KMS-11 (cell line): ENCODE measurements at regions not wholly inside any gene's neighbourhood (a gene's known extent, or its start where the extent isn't known, plus 50 kb on each side); places are given as distances from the start of the nearest gene placed in this dataset.

Experiments
- H2AFZ ChIP-seq: fragments of 200-600 bp; sonication (generic); 2 replicates; pipeline ENCODE4 v1.6.1; 2016; ENCODE audit warnings: antibody characterized with exemption, mixed run types, low read depth
- H3K27ac ChIP-seq: fragments of 200-600 bp; sonication (generic); 2 replicates; pipeline ENCODE4 v1.6.1; 2016; ENCODE audit warnings: mild to moderate bottlenecking, mixed run types
- H3K27me3 ChIP-seq: fragments of 200-600 bp; sonication (generic); 2 replicates; pipeline ENCODE4 v1.6.1; 2017; ENCODE audit warnings: mild to moderate bottlenecking, low read depth, mixed run types, moderate library complexity; ENCODE audit not compliant: insufficient read depth
- H3K36me3 ChIP-seq: fragments of 200-600 bp; sonication (generic); 2 replicates; pipeline ENCODE4 v1.6.1; 2017; ENCODE audit warnings: mild to moderate bottlenecking, mixed run types; ENCODE audit not compliant: insufficient read depth
- H3K4me1 ChIP-seq: fragments of 200-600 bp; sonication (generic); 2 replicates; pipeline ENCODE4 v1.6.1; 2016; ENCODE audit warnings: mild to moderate bottlenecking, low read depth, mixed run types; ENCODE audit not compliant: poor library complexity, severe bottlenecking
- H3K4me2 ChIP-seq: fragments of 200-600 bp; sonication (generic); 2 replicates; pipeline ENCODE4 v1.7.0; 2016; ENCODE audit warnings: mild to moderate bottlenecking, mixed run types
- H3K4me3 ChIP-seq: fragments of 200-600 bp; sonication (generic); IDR thresholded peaks from 2 replicates; pipeline ENCODE4 v1.6.1; 2017; ENCODE audit warnings: low read depth, low read length, mixed read lengths; ENCODE audit not compliant: insufficient read depth
- H3K79me2 ChIP-seq: fragments of 200-600 bp; sonication (generic); 2 replicates; pipeline ENCODE4 v1.6.1; 2016; ENCODE audit warnings: low read depth, mixed run types; ENCODE audit not compliant: insufficient read depth
- H3K9ac ChIP-seq: fragments of 200-600 bp; sonication (generic); 2 replicates; pipeline ENCODE4 v1.6.1; 2016; ENCODE audit warnings: mild to moderate bottlenecking, mixed run types
- H4K20me1 ChIP-seq: fragments of 200-600 bp; sonication (generic); 2 replicates; pipeline ENCODE4 v1.6.1; 2016; ENCODE audit warnings: mild to moderate bottlenecking, mixed run types; ENCODE audit not compliant: insufficient read depth
- CTCF ChIP-seq: fragments of 200-600 bp; sonication (generic); conservative IDR thresholded peaks from 2 replicates; pipeline ENCODE4 v1.6.1; 2017; ENCODE audit warnings: low read depth, mild to moderate bottlenecking, antibody characterized with exemption, low read length, moderate library complexity, mixed read lengths

- no peaks in the 10 kb centered on the region for H4K20me1 ChIP-seq
- H3K9ac ChIP-seq = no peak overlapping the region
- no peaks in the 10 kb centered on the region for H3K79me2 ChIP-seq
- no peaks in the 10 kb centered on the region for H3K4me1 ChIP-seq
- H3K4me2 ChIP-seq = no peak overlapping the region
- H3K4me3 ChIP-seq = no peak overlapping the region
- H3K27ac ChIP-seq = no peak overlapping the region
- no peaks in the 10 kb centered on the region for H3K27me3 ChIP-seq
- no peak overlapping the region for H2AFZ ChIP-seq
- H3K36me3 ChIP-seq = no peaks in the 10 kb centered on the region
- no peak for TF ChIP-seq CTCF
Observed at GRCh38 chr5:113900141-113900540, 386.6 kb downstream of the YTHDC2 start.

- Histone ChIP-seq H3K27me3 (no peaks in the 10 kb centered on the region), H3K27ac (no peak overlapping the region), H3K79me2 (no peaks in the 10 kb centered on the region), H3K4me3 (no peak overlapping the region), H3K4me1 (no peaks in the 10 kb centered on the region), H3K4me2 (no peak overlapping the region), H3K36me3 (no peaks in the 10 kb centered on the region), H4K20me1 (no peaks in the 10 kb centered on the region), H3K9ac (no peak overlapping the region), H2AFZ (no peak overlapping the region)
- no peak for TF ChIP-seq CTCF
Observed at GRCh38 chr5:113900816-113901215, 387.3 kb downstream of the YTHDC2 start.

- Histone ChIP-seq H3K27me3 (no peaks in the 10 kb centered on the region), H3K27ac (no peak overlapping the region), H3K4me2 (no peak overlapping the region), H3K9ac (no peak overlapping the region), H3K79me2 (no peaks in the 10 kb centered on the region), H3K4me3 (no peak overlapping the region), H2AFZ (no peak overlapping the region), H3K4me1 (no peaks in the 10 kb centered on the region), H3K36me3 (no peaks in the 10 kb centered on the region), H4K20me1 (no peaks in the 10 kb centered on the region)
- TF ChIP-seq CTCF = no peak
Observed at GRCh38 chr5:113901718-113902117, 388.2 kb downstream of the YTHDC2 start.

- no peak overlapping the region for H3K27ac ChIP-seq
- H3K4me3 ChIP-seq = no peak overlapping the region
- H3K36me3 ChIP-seq = no peaks in the 10 kb centered on the region
- H4K20me1 ChIP-seq = no peaks in the 10 kb centered on the region
- H2AFZ ChIP-seq = no peak overlapping the region
- no peak for TF ChIP-seq CTCF
- H3K27me3 ChIP-seq = no peaks in the 10 kb centered on the region
- no peaks in the 10 kb centered on the region for H3K79me2 ChIP-seq
- H3K4me1 ChIP-seq = no peaks in the 10 kb centered on the region
- no peak overlapping the region for H3K9ac ChIP-seq
- H3K4me2 ChIP-seq = no peak overlapping the region
Observed at GRCh38 chr5:113902917-113903660, 389.6 kb downstream of the YTHDC2 start.
